CD4-positive, alpha-beta memory T cell (primary cell): ENCODE measurements at regions not wholly inside any gene's neighbourhood (a gene's known extent, or its start where the extent isn't known, plus 50 kb on each side); places are given as distances from the start of the nearest gene placed in this dataset.

ENCODE experiments used
- CTCF ChIA-PET: fragments of 350-600 bp; sonication (Branson Sonifier 250); formaldehyde crosslinking; loops from one replicate; lab custom pipeline; 2021; ENCODE audit warnings: inconsistent platforms; ENCODE audit not compliant: partially characterized antibody; lab: Charles Lee
- POLR2A ChIA-PET: fragments of 350-600 bp; sonication (Branson Sonifier 250); formaldehyde crosslinking; loops from one replicate; lab custom pipeline; 2021; ENCODE audit not compliant: partially characterized antibody; lab: Charles Lee
- DNase-seq, 5 donors: peaks; one replicate each; pipeline versions ENCODE4 v3.0.0 to v3.0.0-alpha.2; 2020 to 2022; ENCODE audit warnings: mixed read lengths in 1 of 5
- H3K27ac ChIP-seq: one replicate; pipeline ENCODE4 v1.7.0; 2013; ENCODE audit warnings: low read depth, low read length
- H3K27me3 ChIP-seq: 2 replicates; pipeline ENCODE4 v1.7.0; 2013; ENCODE audit warnings: mild to moderate bottlenecking, low read length, moderate library complexity; ENCODE audit not compliant: insufficient read depth
- H3K36me3 ChIP-seq: 2 replicates; pipeline ENCODE4 v1.7.0; 2013; ENCODE audit warnings: mild to moderate bottlenecking, low read length, moderate library complexity; ENCODE audit not compliant: insufficient read depth
- H3K4me1 ChIP-seq: 2 replicates; pipeline ENCODE4 v1.7.0; 2013; ENCODE audit warnings: mild to moderate bottlenecking, low read length, moderate library complexity; ENCODE audit not compliant: insufficient read depth
- H3K4me3 ChIP-seq, 2 donors: one replicate each; pipeline ENCODE4 v1.7.0; 2013; ENCODE audit warnings: low read length in 2 of 2, mild to moderate bottlenecking in 1 of 2
- H3K9me3 ChIP-seq, 2 donors: one replicate each; pipeline ENCODE4 v1.7.0; 2013; ENCODE audit warnings: low read length in 2 of 2, control low read depth in 1 of 2; ENCODE audit not compliant: control insufficient read depth in 1 of 2
- H3K27ac Mint-ChIP-seq, 7 donors: one replicate each; pipeline ENCODE4 v1.8.0; 2020 to 2021; ENCODE audit warnings: mixed read lengths in 7 of 7, mild to moderate bottlenecking in 6 of 7, inconsistent platforms in 3 of 7, moderate library complexity in 3 of 7
- H3K27me3 Mint-ChIP-seq, 2 donors: one replicate each; pipeline ENCODE4 v1.8.0; 2020 to 2021; ENCODE audit warnings: mixed read lengths in 2 of 2
- H3K36me3 Mint-ChIP-seq, 2 donors: one replicate each; pipeline ENCODE4 v1.8.0; 2020 to 2021; ENCODE audit warnings: mixed read lengths in 2 of 2, inconsistent platforms in 1 of 2, mild to moderate bottlenecking in 1 of 2
- H3K4me1 Mint-ChIP-seq, 4 donors: one replicate each; pipeline ENCODE4 v1.8.0; 2020 to 2021; ENCODE audit warnings: mixed read lengths in 4 of 4, mild to moderate bottlenecking in 1 of 4
- H3K4me3 Mint-ChIP-seq, 8 donors: one replicate each; pipeline ENCODE4 v1.8.0; 2020 to 2021; ENCODE audit warnings: mixed read lengths in 8 of 8, mild to moderate bottlenecking in 7 of 8, moderate library complexity in 6 of 8, inconsistent platforms in 3 of 8
- H3K9me3 Mint-ChIP-seq, 8 donors: one replicate each; pipeline ENCODE4 v1.8.0; 2020 to 2021; ENCODE audit warnings: mixed read lengths in 8 of 8, mild to moderate bottlenecking in 5 of 8, inconsistent platforms in 3 of 8, moderate library complexity in 1 of 8
- intact Hi-C: fragments of 100-400 bp; cut with micrococcal nuclease; formaldehyde crosslinking; loops from one replicate; pipeline ENCODE4 v1.15.1; 2023

- Mint-ChIP-seq H3K4me1 (peaks cover 9 to 32% (median 11%) of the 10 kb centered on the region in 4 donors), H3K36me3 (peaks cover 2 to 4% of the 10 kb centered on the region in 2 donors), H3K27me3 (no peaks in the 10 kb centered on the region), H3K4me3 (peak overlapping the region in 1 of 8 donors; percentile 20), H3K9me3 (peaks cover 0 to 14% (median 6%) of the 10 kb centered on the region in 8 donors), H3K27ac (peak overlapping the region in 1 of 7 donors; percentile 46)
- POLR2A ChIA-PET, result interaction anchor here (1.1 kb wide), 1 partner anchor 580 kb away, joined by 3 read pairs; no protein-coding TSS in a partner anchor
- intact Hi-C loops, result no loop called here
- Histone ChIP-seq H3K4me3 (no peak overlapping the region), H3K27me3 (no peaks in the 10 kb centered on the region), H3K36me3 (no peaks in the 10 kb centered on the region), H3K4me1 (peaks cover 27% of the 10 kb centered on the region), H3K27ac (no peak overlapping the region), H3K9me3 (no peaks in the 10 kb centered on the region)
- no peak for DNase-seq
- CTCF ChIA-PET, result no interaction called here
These were observed 162.7 kb upstream of the KLF8 start for GRCh38 chrX:56069299-56069931.

DNA sequence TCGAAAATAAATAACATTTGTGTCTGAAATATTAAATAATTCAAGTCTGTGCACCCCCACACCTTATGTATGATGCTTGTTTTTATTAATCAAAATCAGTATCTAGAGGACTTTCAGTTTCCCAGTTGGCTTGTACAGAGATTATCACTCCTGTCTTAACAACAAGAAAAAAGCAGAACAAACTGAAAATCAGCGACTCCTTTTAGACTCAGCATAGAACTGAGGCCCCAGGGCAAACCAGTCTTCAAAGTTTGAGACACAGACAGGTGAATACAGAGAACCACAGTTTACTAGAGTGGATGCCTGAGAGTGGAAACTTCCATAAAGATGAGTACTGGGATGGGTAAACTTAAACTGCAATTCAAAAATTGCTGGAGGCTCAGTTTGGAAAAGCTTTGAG is 142.8 kb upstream of the KLF8 start:
- Mint-ChIP-seq H3K36me3 (no peaks in the 10 kb centered on the region), H3K27me3 (no peaks in the 10 kb centered on the region), H3K4me1 (no peaks in the 10 kb centered on the region), H3K4me3 (no peak overlapping the region), H3K27ac (no peak overlapping the region), H3K9me3 (peaks cover 0 to 13% (median under 1%) of the 10 kb centered on the region in 8 donors)
- Histone ChIP-seq H3K27me3 (no peaks in the 10 kb centered on the region), H3K36me3 (no peaks in the 10 kb centered on the region), H3K4me3 (no peak overlapping the region), H3K27ac (no peak overlapping the region), H3K4me1 (no peaks in the 10 kb centered on the region), H3K9me3 (no peaks in the 10 kb centered on the region)
- intact Hi-C loops, result no loop called here
- ChIA-PET CTCF (no interaction called here), POLR2A (no interaction called here)
- DNase-seq, result no peak

DNA sequence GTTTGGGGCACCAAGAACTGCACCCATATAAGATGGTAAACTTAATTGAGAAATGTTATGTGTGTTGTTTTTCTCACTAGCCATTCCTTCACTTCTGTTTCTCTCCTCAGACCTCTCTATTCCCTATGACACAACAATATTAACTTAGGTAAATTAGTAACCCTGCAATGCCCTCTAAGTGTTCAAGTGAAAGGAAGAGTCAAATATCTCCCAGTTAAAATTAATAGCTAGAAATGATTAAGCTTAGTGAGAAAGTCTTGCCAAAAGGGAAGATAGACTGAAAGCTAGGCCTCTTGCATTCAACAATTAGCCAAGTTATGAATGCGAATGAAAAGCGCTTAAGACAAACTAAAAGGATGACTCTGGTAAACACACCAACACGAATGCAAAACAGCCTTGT is 132.9 kb upstream of the KLF8 start:
- CTCF ChIA-PET, result no interaction called here
- intact Hi-C loops, result no loop called here
- H3K27me3 Mint-ChIP-seq, result no peaks in the 10 kb centered on the region
- no peak overlapping the region for H3K27ac ChIP-seq
- POLR2A ChIA-PET, result no interaction called here
- H3K27ac Mint-ChIP-seq, result no peak overlapping the region
- H3K4me3 Mint-ChIP-seq, result no peak overlapping the region
- no peaks in the 10 kb centered on the region for H3K27me3 ChIP-seq
- no peak overlapping the region for H3K4me3 ChIP-seq
- H3K4me1 Mint-ChIP-seq, result no peaks in the 10 kb centered on the region
- peaks cover 0 to 9% (median 2%) of the 10 kb centered on the region in 8 donors for H3K9me3 Mint-ChIP-seq
- no peaks in the 10 kb centered on the region for H3K36me3 ChIP-seq
- no peaks in the 10 kb centered on the region for H3K36me3 Mint-ChIP-seq
- H3K9me3 ChIP-seq, result no peaks in the 10 kb centered on the region
- H3K4me1 ChIP-seq, result no peaks in the 10 kb centered on the region
- DNase-seq, result no peak

- H3K4me3 ChIP-seq, result no peak overlapping the region
- no peaks in the 10 kb centered on the region for H3K36me3 ChIP-seq
- H3K27ac ChIP-seq, result no peak overlapping the region
- H3K4me1 ChIP-seq, result no peaks in the 10 kb centered on the region
- Mint-ChIP-seq H3K9me3 (peaks cover 0 to 29% (median 13%) of the 10 kb centered on the region in 8 donors), H3K27ac (no peak overlapping the region), H3K4me3 (no peak overlapping the region), H3K4me1 (no peaks in the 10 kb centered on the region), H3K36me3 (peaks cover 6 to 8% of the 10 kb centered on the region in 2 donors), H3K27me3 (no peaks in the 10 kb centered on the region)
- CTCF ChIA-PET, result no interaction called here
- no peaks in the 10 kb centered on the region for H3K27me3 ChIP-seq
- H3K9me3 ChIP-seq, result no peaks in the 10 kb centered on the region
- no peak for DNase-seq
- intact Hi-C loops, result no loop called here
- POLR2A ChIA-PET, result no interaction called here
These were observed 124.8 kb upstream of the KLF8 start for GRCh38 chrX:56107320-56107719.

GRCh38 chrX:56113785-56114436 is 118.2 kb upstream of the KLF8 start:
- H3K4me1 ChIP-seq, result no peaks in the 10 kb centered on the region
- DNase-seq, result no peak
- no peaks in the 10 kb centered on the region for H3K27me3 Mint-ChIP-seq
- no peaks in the 10 kb centered on the region for H3K4me1 Mint-ChIP-seq
- H3K9me3 Mint-ChIP-seq, result peaks cover 0 to 12% (median 4%) of the 10 kb centered on the region in 8 donors
- H3K36me3 Mint-ChIP-seq, result peaks cover 0 to 3% of the 10 kb centered on the region in 2 donors
- H3K27ac ChIP-seq, result no peak overlapping the region
- no peaks in the 10 kb centered on the region for H3K36me3 ChIP-seq
- intact Hi-C loops, result no loop called here
- no peaks in the 10 kb centered on the region for H3K27me3 ChIP-seq
- ChIA-PET CTCF (no interaction called here), POLR2A (no interaction called here)
- no peak overlapping the region for H3K4me3 Mint-ChIP-seq
- no peaks in the 10 kb centered on the region for H3K9me3 ChIP-seq
- no peak overlapping the region for H3K27ac Mint-ChIP-seq
- no peak overlapping the region for H3K4me3 ChIP-seq

DNA sequence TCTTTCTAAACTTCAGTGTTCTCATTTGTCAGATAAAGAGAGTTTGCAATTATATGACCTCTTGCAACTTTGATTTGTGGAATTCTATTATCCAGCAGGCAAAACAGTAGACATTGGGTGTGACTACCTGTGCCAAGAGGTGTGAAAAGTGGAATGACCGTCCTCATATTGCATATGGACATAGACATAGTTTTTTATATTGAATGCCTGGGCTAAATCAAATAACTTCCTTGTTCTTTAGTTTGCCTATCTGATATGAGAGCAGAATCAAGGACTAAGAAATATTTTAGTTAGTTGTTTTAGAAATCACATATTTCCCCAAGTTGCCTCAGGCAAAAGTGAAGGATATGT is 117.7 kb upstream of the KLF8 start:
- Mint-ChIP-seq H3K36me3 (peaks cover 0 to 3% of the 10 kb centered on the region in 2 donors), H3K9me3 (peaks cover 0 to 8% (median 4%) of the 10 kb centered on the region in 8 donors), H3K4me3 (no peak overlapping the region), H3K4me1 (no peaks in the 10 kb centered on the region), H3K27ac (no peak overlapping the region), H3K27me3 (no peaks in the 10 kb centered on the region)
- intact Hi-C loops, result no loop called here
- POLR2A ChIA-PET, result no interaction called here
- CTCF ChIA-PET, result no interaction called here
- DNase-seq, result no peak
- no peak overlapping the region for H3K27ac ChIP-seq
- H3K4me3 ChIP-seq, result no peak overlapping the region
- no peaks in the 10 kb centered on the region for H3K27me3 ChIP-seq
- H3K4me1 ChIP-seq, result no peaks in the 10 kb centered on the region
- H3K36me3 ChIP-seq, result no peaks in the 10 kb centered on the region
- H3K9me3 ChIP-seq, result no peaks in the 10 kb centered on the region

- no peak for DNase-seq
- Mint-ChIP-seq H3K4me1 (no peaks in the 10 kb centered on the region), H3K9me3 (peaks cover 0 to 8% (median 0%) of the 10 kb centered on the region in 8 donors), H3K27me3 (no peaks in the 10 kb centered on the region), H3K36me3 (no peaks in the 10 kb centered on the region), H3K27ac (no peak overlapping the region), H3K4me3 (no peak overlapping the region)
- POLR2A ChIA-PET, result no interaction called here
- Histone ChIP-seq H3K27me3 (no peaks in the 10 kb centered on the region), H3K36me3 (no peaks in the 10 kb centered on the region), H3K27ac (no peak overlapping the region), H3K9me3 (no peaks in the 10 kb centered on the region), H3K4me3 (no peak overlapping the region), H3K4me1 (no peaks in the 10 kb centered on the region)
- CTCF ChIA-PET, result no interaction called here
- intact Hi-C loops, result no loop called here
These were observed 111.9 kb upstream of the KLF8 start for GRCh38 chrX:56120242-56120641.
